ENCODE measurements at regions not wholly inside any gene's neighbourhood (a gene's known extent, or its start where the extent isn't known, plus 50 kb on each side); places are given as distances from the start of the nearest gene placed in this dataset.

- H3K4me3 ChIP-seq (ENCODE audit: low read depth, low read length), result no peak overlapping the region
Observed at GRCh38 chr10:111131168-111131799, 54.5 kb downstream of the ADRA2A start.

GRCh38 chr10:111137007-111137406 is 60.2 kb downstream of the ADRA2A start:
- H3K4me3 ChIP-seq (ENCODE audit: low read depth, low read length), result no peak overlapping the region

GRCh38 chr10:111137587-111137986 is 60.8 kb downstream of the ADRA2A start:
- H3K4me3 ChIP-seq (ENCODE audit: low read depth, low read length), result no peak overlapping the region

GRCh38 chr10:111138544-111138943 is 61.7 kb downstream of the ADRA2A start:
- H3K4me3 ChIP-seq (ENCODE audit: low read depth, low read length), result no peak overlapping the region

GRCh38 chr10:111139567-111139966 is 62.7 kb downstream of the ADRA2A start:
- H3K4me3 ChIP-seq (ENCODE audit: low read depth, low read length), result no peak overlapping the region

GRCh38 chr10:111142092-111142768 is 65.4 kb downstream of the ADRA2A start:
- H3K4me3 ChIP-seq (ENCODE audit: low read depth, low read length), result no peak overlapping the region

GRCh38 chr10:111146025-111146640 is 69.3 kb downstream of the ADRA2A start:
- H3K4me3 ChIP-seq (ENCODE audit: low read depth, low read length), result no peak overlapping the region

GRCh38 chr10:111148025-111148424 is 71.2 kb downstream of the ADRA2A start:
- no peak overlapping the region for H3K4me3 ChIP-seq (ENCODE audit: low read depth, low read length)

GRCh38 chr10:111148440-111148839 is 71.6 kb downstream of the ADRA2A start:
- no peak overlapping the region for H3K4me3 ChIP-seq (ENCODE audit: low read depth, low read length)

- no peak overlapping the region for H3K4me3 ChIP-seq (ENCODE audit: low read depth, low read length)
Observed at GRCh38 chr10:111150691-111151090, 73.9 kb downstream of the ADRA2A start.

- no peak overlapping the region for H3K4me3 ChIP-seq (ENCODE audit: low read depth, low read length)
Observed at GRCh38 chr10:111151595-111152307, 74.9 kb downstream of the ADRA2A start.

GRCh38 chr10:111156754-111157153 is 79.9 kb downstream of the ADRA2A start:
- no peak overlapping the region for H3K4me3 ChIP-seq (ENCODE audit: low read depth, low read length)

- no peak overlapping the region for H3K4me3 ChIP-seq (ENCODE audit: low read depth, low read length)
Observed at GRCh38 chr10:111158595-111158994, 81.8 kb downstream of the ADRA2A start.

GRCh38 chr10:111161109-111161874 is 84.5 kb downstream of the ADRA2A start:
- H3K4me3 ChIP-seq (ENCODE audit: low read depth, low read length), result no peak overlapping the region

- no peak overlapping the region for H3K4me3 ChIP-seq (ENCODE audit: low read depth, low read length)
Observed at GRCh38 chr10:111171183-111171582, 94.4 kb downstream of the ADRA2A start.

- H3K4me3 ChIP-seq (ENCODE audit: low read depth, low read length), result no peak overlapping the region
Observed at GRCh38 chr10:111175787-111176186, 99.0 kb downstream of the ADRA2A start.

GRCh38 chr10:111177379-111177778 is 100.5 kb downstream of the ADRA2A start:
- H3K4me3 ChIP-seq (ENCODE audit: low read depth, low read length), result no peak overlapping the region

- no peak overlapping the region for H3K4me3 ChIP-seq (ENCODE audit: low read depth, low read length)
Observed at GRCh38 chr10:111179514-111179913, 102.7 kb downstream of the ADRA2A start.

- H3K4me3 ChIP-seq (ENCODE audit: low read depth, low read length), result no peak overlapping the region
Observed at GRCh38 chr10:111186358-111186757, 109.5 kb downstream of the ADRA2A start.

GRCh38 chr10:111187096-111187495 is 110.3 kb downstream of the ADRA2A start:
- H3K4me3 ChIP-seq (ENCODE audit: low read depth, low read length), result no peak overlapping the region

GRCh38 chr10:111199587-111199986 is 122.8 kb downstream of the ADRA2A start:
- H3K4me3 ChIP-seq (ENCODE audit: low read depth, low read length), result no peak overlapping the region
